ENCODE measurements at regions not wholly inside any gene's neighbourhood (a gene's known extent, or its start where the extent isn't known, plus 50 kb on each side); places are given as distances from the start of the nearest gene placed in this dataset.

DNA sequence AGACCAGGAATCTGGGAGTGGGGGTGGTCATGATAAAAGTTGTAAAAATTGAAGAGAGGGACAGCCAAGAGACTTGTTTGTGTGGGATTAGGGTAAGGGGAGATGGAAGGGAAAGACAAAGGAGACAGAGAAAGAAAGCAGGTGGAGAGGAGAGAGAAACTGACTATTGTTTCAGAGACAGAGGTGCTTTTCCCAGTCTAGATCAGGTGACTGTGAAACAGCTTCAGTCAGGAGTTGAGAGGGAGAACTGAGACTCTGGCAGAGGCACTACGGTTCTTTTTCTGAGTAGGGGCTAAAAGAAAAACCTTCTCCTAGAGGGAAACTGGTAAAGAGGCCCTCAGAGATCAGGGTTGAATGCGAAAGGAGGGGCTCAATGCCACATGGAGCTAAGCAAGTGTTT, 106.4 kb downstream of the KDR start:
- TF ChIP-seq, protein P1, sequence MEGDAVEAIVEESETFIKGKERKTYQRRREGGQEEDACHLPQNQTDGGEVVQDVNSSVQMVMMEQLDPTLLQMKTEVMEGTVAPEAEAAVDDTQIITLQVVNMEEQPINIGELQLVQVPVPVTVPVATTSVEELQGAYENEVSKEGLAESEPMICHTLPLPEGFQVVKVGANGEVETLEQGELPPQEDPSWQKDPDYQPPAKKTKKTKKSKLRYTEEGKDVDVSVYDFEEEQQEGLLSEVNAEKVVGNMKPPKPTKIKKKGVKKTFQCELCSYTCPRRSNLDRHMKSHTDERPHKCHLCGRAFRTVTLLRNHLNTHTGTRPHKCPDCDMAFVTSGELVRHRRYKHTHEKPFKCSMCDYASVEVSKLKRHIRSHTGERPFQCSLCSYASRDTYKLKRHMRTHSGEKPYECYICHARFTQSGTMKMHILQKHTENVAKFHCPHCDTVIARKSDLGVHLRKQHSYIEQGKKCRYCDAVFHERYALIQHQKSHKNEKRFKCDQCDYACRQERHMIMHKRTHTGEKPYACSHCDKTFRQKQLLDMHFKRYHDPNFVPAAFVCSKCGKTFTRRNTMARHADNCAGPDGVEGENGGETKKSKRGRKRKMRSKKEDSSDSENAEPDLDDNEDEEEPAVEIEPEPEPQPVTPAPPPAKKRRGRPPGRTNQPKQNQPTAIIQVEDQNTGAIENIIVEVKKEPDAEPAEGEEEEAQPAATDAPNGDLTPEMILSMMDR (conservative IDR thresholded peaks at IDR 0.05; ENCODE audit: low read depth, low read length) = no peak
- TF ChIP-seq EZH2 (IDR thresholded peaks at IDR 0.05; ENCODE audit: low read length, unreplicated experiment) (no peak), EZH2phosphoT487 (IDR thresholded peaks at IDR 0.05; ENCODE audit: borderline replicate concordance, low read length) (no peak)

Data from PC-3 (cell line).